Osteoblast (primary cell): ENCODE measurements at regions not wholly inside any gene's neighbourhood (a gene's known extent, or its start where the extent isn't known, plus 50 kb on each side); places are given as distances from the start of the nearest gene placed in this dataset.

ENCODE experiments used
- DNase-seq: peaks from one replicate; pipeline ENCODE4 v3.0.0; 2011; ENCODE audit warnings: low spot score, mixed read lengths; ENCODE audit not compliant: insufficient read length; ENCODE audit errors: missing footprints
- H2AFZ ChIP-seq: 2 replicates; pipeline ENCODE4 v1.6.0; 2011; ENCODE audit warnings: mild to moderate bottlenecking, low read length
- H3K27ac ChIP-seq: 2 replicates; pipeline ENCODE4 v1.5.1; 2011; ENCODE audit warnings: mild to moderate bottlenecking, low read depth, low read length, moderate library complexity
- H3K27me3 ChIP-seq: 2 replicates; pipeline ENCODE4 v1.6.0; 2012; ENCODE audit warnings: mild to moderate bottlenecking, control low read depth, inconsistent platforms, low read length, moderate library complexity; ENCODE audit not compliant: insufficient read depth
- H3K36me3 ChIP-seq: 2 replicates; pipeline ENCODE4 v1.5.1; 2011; ENCODE audit warnings: mild to moderate bottlenecking, low read length, control low read depth, moderate library complexity; ENCODE audit not compliant: insufficient read depth
- H3K4me1 ChIP-seq: 2 replicates; pipeline ENCODE4 v1.5.1; 2011; ENCODE audit warnings: mild to moderate bottlenecking, low read length, control low read depth, moderate library complexity; ENCODE audit not compliant: insufficient read depth
- H3K4me2 ChIP-seq: 2 replicates; pipeline ENCODE4 v1.6.0; 2011; ENCODE audit warnings: mild to moderate bottlenecking, low read length; ENCODE audit not compliant: insufficient read depth
- H3K4me3 ChIP-seq: fragments of 200-600 bp; sonication (generic); 3 replicates; pipeline ENCODE4 v1.5.1; 2012; ENCODE audit warnings: mild to moderate bottlenecking, low read length, inconsistent platforms; ENCODE audit not compliant: insufficient read depth
- H3K79me2 ChIP-seq: 2 replicates; pipeline ENCODE4 v1.6.0; 2012; ENCODE audit warnings: mild to moderate bottlenecking, low read length, control low read depth, inconsistent platforms; ENCODE audit not compliant: insufficient read depth
- H3K9me3 ChIP-seq: 2 replicates; pipeline ENCODE4 v1.5.1; 2011; ENCODE audit warnings: low read depth, low read length, control low read depth
- H4K20me1 ChIP-seq: 2 replicates; pipeline ENCODE4 v1.6.0; 2012; ENCODE audit warnings: mild to moderate bottlenecking, low read length, control low read depth; ENCODE audit not compliant: insufficient read depth
- CTCF ChIP-seq: IDR thresholded peaks from 2 replicates; pipeline ENCODE4 v1.5.1; 2011; ENCODE audit warnings: mild to moderate bottlenecking, low read depth, low read length, moderate library complexity; ENCODE audit errors: extremely low read depth

GRCh38 chr18:51588616-51589015 lies 391.1 kb upstream of the MEX3C start:
- H3K9me3 ChIP-seq = no peaks in the 10 kb centered on the region
- no peaks in the 10 kb centered on the region for H4K20me1 ChIP-seq
- H3K4me1 ChIP-seq = no peaks in the 10 kb centered on the region
- no peak overlapping the region for H3K4me2 ChIP-seq
- TF ChIP-seq CTCF = no peak
- no peak overlapping the region for H3K27ac ChIP-seq
- DNase-seq = no peak
- no peaks in the 10 kb centered on the region for H3K79me2 ChIP-seq
- no peaks in the 10 kb centered on the region for H3K27me3 ChIP-seq
- no peak overlapping the region for H3K4me3 ChIP-seq
- H3K36me3 ChIP-seq = no peaks in the 10 kb centered on the region
- no peak overlapping the region for H2AFZ ChIP-seq

- H3K27ac ChIP-seq = no peak overlapping the region
- H3K79me2 ChIP-seq = no peaks in the 10 kb centered on the region
- H3K4me2 ChIP-seq = no peak overlapping the region
Observed at GRCh38 chr18:51593931-51594330, 396.4 kb upstream of the MEX3C start.

GRCh38 chr18:51603111-51603510 lies 405.6 kb upstream of the MEX3C start:
- Histone ChIP-seq H3K4me2 (no peak overlapping the region), H3K36me3 (no peaks in the 10 kb centered on the region), H3K27me3 (no peaks in the 10 kb centered on the region), H2AFZ (no peak overlapping the region), H3K9me3 (peaks cover 2% of the 10 kb centered on the region), H3K4me1 (no peaks in the 10 kb centered on the region), H4K20me1 (no peaks in the 10 kb centered on the region), H3K79me2 (no peaks in the 10 kb centered on the region), H3K4me3 (no peak overlapping the region), H3K27ac (no peak overlapping the region)
- no peak for DNase-seq
- no peak for TF ChIP-seq CTCF

More at GRCh38 chr18:51593931-51594330, 396.4 kb upstream of the MEX3C start:
- Histone ChIP-seq H3K27me3 (no peaks in the 10 kb centered on the region), H4K20me1 (no peaks in the 10 kb centered on the region), H3K9me3 (no peaks in the 10 kb centered on the region), H3K4me1 (no peaks in the 10 kb centered on the region), H2AFZ (no peak overlapping the region), H3K4me3 (no peak overlapping the region), H3K36me3 (no peaks in the 10 kb centered on the region)
- no peak for DNase-seq
- no peak for TF ChIP-seq CTCF

- Histone ChIP-seq H3K4me2 (no peak overlapping the region), H3K27me3 (no peaks in the 10 kb centered on the region), H3K9me3 (peaks cover 2% of the 10 kb centered on the region), H4K20me1 (no peaks in the 10 kb centered on the region), H3K27ac (no peak overlapping the region), H3K4me1 (no peaks in the 10 kb centered on the region), H3K4me3 (no peak overlapping the region), H3K36me3 (no peaks in the 10 kb centered on the region), H2AFZ (no peak overlapping the region), H3K79me2 (no peaks in the 10 kb centered on the region)
- no peak for TF ChIP-seq CTCF
- no peak for DNase-seq
Observed at GRCh38 chr18:51603551-51603950, 406.1 kb upstream of the MEX3C start.
